DMS79 (cell line): ENCODE measurements at regions not wholly inside any gene's neighbourhood (a gene's known extent, or its start where the extent isn't known, plus 50 kb on each side); places are given as distances from the start of the nearest gene placed in this dataset.

Experiments used
- DNase-seq: peaks from one replicate; lab custom pipeline; 2025; lab: John Stamatoyannopoulos, UW

DNA sequence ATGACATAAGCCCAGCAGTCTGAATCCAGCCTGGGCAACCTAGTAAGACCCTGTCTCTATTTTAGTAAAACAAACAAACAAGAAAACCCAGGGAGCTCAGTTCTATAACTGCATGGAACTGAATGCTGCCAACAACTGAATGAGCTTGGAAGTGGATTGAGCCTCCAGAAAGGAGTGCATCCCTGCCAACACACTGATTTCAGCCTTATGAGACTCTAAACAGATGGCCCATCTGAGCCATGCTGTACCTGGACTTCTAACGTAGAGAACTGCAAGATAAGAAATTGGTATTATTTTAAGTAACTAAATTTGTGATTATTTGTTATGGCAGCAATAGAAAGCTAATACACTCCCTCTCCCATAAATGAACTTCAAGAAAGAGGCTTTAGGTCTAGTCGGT is 150.4 kb upstream of the RAI14 start:
- no peak for DNase-seq

GRCh38 chr5:34507933-34508332 is 148.2 kb upstream of the RAI14 start:
- DNase-seq: no peak

DNA sequence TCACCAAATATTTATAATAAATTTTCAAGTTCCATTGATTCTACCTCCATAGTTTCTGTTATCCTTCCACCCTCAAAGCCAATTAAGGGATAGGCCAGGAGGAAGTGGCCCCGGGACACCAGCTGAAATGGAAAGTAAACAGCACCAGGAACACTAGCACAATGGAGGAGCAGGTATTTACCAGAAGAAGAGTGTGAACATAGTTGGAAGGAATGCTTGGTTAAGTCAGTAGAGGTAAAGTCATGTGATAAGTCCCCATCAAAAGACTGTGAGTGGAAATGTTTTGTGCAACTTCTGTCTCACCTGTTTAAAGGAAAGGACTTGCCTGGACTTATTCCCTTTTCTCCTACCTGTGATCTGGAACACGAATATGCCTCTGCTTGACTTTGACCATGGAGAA is 146.7 kb upstream of the RAI14 start:
- no peak for DNase-seq

GRCh38 chr5:34510002-34510401 is 146.1 kb upstream of the RAI14 start:
- DNase-seq: no peak

GRCh38 chr5:34511063-34511462 is 145.1 kb upstream of the RAI14 start:
- DNase-seq: no peak

- DNase-seq: no peak
Measured at GRCh38 chr5:34511481-34511880, 144.6 kb upstream of the RAI14 start.

DNA sequence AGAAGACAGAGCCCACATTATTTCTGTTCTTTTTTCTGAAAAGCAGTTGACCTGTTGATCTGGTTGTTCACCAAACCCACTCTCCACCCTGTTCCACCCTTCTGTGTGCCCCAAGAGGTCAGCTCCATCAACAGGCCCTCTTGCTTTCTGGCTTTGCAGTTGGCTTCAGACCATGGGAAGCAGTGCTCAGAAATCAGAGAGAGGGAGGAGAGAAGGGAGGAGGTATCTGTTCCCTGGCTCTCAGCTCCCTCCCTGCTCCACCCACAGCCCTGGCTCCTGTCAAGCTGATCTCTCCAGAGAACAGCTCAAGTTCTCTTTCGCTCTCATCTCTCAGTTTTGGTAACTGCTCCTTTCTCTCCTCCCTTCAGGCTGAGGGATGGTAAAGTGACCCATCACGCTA is 144.2 kb upstream of the RAI14 start:
- DNase-seq: no peak

- DNase-seq: no peak
Measured at GRCh38 chr5:34516166-34516565, 140.0 kb upstream of the RAI14 start.

- no peak for DNase-seq
Measured at GRCh38 chr5:34516686-34517085, 139.4 kb upstream of the RAI14 start.

DNA sequence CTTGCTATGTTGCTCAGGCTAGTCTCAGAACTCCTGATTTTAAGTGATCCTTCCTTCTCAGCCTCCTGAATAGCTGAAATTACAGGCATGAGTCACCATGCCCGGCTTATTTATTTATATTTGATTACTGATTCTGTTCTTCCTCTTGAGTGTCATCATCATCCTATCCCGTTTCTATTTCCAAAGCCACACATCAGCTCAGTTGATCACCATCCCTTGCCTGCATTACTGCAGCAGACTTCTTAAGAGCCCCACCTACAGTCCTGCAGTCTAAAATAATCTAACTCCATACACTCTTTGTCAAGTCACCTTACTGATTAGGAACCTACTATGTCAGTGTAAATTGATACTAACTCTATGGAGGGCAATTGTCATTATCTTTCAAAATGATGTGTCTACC is 138.9 kb upstream of the RAI14 start:
- DNase-seq: no peak

- DNase-seq: no peak
Measured at GRCh38 chr5:34519489-34520220, 136.5 kb upstream of the RAI14 start.

DNA sequence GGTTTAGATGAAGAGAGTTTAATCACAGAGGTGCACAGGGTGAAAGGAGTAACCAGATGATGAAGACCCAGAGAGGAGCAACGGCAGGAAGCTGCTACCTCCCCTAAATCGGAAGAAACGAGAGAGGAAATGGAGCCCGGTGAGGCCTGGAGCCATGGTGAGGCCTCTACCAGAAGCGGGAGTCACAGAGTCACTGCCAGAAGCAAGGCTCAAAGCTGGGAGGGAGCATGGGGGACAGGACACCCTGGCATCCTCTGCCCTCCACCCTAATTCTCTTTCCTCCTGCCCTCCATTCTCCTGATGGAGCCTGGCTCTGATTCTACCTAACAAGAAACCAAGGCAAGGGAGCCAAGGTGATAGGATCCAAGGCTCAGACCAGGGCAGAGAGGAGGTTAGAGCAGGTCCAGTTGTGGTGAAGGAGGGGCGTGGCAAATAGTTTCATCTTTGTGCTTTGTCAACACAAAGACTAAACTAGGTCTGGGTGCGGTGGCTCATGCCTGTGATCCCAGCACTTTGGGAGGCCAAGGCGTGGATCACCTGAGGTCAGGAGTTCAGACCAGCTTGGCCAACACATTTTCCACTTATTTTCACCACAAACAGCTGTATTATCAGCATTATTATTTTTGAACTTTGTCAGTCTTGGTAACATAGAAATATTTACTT is 134.4 kb upstream of the RAI14 start:
- DNase-seq: no peak

DNA sequence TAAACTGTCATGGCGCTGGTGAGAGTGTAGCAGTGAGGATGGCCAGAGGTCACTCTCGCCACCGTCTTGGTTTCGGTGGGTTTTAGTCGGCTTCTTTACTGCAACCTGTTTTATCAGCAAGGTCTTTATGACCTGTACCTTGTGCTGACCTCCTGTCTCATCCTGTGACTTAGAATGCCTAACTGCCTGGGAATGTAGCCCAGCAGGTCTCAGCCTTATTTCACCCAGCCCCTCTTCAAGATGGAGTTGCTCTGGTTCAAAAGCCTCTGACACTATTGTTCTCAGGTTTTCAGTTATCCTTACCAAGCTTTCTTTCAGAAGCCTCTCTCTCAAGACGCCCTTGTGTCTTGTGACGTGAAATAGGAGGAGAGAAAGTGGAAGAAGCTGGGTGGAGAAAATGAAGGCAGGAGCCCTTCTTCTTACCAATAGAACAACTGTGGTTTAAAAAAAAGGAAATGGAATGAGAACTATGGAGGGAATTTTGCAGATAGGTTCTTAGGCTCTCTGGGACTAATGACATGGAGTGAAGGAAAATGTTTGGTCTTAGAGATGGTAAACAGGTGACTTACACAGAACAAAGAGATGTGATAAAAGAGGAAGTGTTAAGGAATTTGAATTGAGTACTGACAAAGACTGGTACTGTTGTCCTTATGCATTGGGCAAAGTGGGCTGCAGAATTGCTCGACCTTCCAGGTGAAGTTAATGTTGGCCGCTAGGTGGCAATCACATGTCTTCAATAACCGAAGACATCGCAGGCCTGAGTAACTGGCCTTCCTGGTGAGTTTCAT is 133.3 kb upstream of the RAI14 start:
- DNase-seq: peak; percentile 4

DNA sequence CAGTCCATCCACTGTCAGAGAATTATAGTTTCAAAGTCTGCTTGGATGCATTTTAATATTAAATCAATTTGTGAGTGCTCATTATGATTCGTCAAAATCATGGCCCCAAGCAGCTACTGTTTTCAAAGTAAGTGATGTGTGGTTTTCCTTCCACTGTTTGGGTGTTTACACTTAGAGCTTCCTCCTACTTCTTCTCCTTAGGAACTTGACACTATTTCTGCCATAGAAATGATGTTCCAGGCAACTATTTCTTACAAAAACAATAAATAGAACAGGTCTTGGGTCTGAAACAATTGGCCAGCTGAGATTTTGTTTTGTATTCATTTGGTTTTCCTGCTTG is 132.8 kb upstream of the RAI14 start:
- no peak for DNase-seq

- DNase-seq: no peak
Measured at GRCh38 chr5:34524123-34524522, 132.0 kb upstream of the RAI14 start.

DNA sequence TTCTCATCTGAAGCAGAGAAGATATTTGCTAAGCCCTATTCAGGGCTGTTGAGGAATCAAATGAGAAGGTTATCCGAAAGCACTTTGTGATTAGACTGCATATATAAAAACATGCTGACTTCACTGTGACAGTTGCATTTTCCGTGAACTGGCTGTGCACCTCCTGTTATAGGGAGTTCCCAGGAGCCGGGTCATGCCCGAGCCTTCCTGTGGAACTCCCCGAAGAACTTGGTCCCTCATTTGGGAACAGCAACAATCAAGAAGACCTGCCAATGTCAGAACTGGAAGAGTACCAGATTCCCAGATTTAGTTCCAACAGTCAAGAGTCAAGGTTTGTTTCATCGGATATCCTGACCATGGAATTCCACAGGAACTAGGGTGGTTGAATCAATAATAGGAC is 130.4 kb upstream of the RAI14 start:
- no peak for DNase-seq

GRCh38 chr5:34526682-34527305 is 129.3 kb upstream of the RAI14 start:
- DNase-seq: no peak

DNA sequence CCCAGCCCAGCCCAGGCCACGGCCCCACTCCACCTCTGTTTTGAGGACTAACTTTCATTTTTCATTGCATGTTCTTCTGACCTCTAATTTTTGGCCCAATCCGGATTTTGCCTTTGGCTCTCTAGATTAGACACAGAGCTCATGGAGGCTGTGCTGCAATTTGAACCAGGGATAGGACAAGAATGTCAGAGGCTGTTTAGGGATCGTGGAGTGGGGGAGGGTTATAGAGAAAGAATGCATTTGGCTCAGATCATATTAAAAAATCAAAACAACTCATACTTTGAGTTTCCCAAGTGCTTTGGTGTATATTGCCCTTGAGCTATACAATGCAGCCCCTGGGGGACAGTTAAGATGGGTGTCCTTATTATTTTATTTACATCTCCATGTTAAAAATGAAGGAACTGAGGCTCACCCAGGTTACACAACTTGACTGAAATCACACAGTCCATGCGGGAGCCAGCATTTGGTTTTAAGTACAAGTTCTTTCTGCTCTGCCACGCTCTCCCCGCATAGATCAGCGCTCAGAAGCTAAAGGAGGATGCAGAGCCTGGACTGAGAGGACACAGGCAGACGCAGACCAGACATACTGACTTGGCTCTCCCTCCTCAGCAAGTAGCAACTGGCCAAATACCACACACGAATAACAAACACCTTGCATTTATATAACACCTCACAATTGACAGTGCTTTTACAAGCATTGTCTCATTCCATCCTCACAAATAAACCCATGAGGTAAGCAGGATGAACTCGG is 126.4 kb upstream of the RAI14 start:
- no peak for DNase-seq

DNA sequence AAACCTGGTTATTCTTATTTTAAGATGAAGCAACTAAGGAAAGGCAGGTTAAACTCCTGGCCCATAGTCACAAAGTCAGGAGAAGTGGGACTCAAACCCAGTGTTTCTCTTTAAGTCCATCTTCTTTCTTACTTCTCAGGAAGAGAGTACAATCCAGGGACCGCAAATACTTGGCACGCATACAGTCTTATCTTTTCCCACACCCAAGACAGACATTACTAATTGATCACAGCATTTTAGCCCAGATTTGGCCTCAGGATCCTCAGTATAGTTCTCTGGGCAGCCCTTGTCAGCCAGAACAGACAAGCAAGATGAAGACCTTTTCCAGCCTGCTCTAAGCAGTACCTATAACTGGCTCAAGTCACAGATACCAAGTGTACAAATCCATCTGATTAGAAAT is 125.5 kb upstream of the RAI14 start:
- no peak for DNase-seq

DNA sequence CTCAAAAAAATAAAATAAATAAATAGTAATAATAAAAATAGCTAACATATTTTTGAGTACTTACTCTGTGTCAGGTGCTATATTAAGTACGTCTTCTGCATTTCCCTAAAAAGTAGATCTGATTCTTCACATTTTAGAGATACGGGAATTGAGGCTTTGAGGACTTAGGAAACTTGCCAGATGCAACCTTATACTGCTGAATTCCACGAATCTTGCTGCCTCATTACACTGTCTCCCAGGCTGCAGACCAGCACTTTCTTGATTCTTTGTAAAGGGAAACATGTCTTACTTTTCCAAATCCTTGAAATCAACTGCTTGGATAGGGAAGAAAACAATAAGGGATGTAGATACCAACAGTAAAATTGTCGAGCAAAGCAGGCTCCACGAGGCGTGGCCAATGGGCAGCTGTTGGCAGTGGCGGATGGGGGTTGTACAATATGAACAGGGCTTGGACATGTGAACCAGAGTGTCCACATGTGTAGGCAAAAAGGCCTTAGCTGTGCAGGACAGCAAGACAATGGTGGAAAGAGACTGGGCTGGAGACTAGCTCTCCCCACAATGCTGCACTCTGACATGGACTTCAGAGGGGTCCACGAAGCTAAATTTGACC is 124.3 kb upstream of the RAI14 start:
- no peak for DNase-seq
